GM12878 (cell line): ENCODE measurements at regions not wholly inside any gene's neighbourhood (a gene's known extent, or its start where the extent isn't known, plus 50 kb on each side); places are given as distances from the start of the nearest gene placed in this dataset.

Experiments used
- ATAC-seq: fragments of 200-7000 bp; cut with Tn5 transposase; 3 replicates; pipeline ENCODE4 v1.9.1; 2020; ENCODE audit warnings: mild to moderate bottlenecking, moderate library complexity
- BruUV-seq: library from RNA; stranded (reverse); fragments of 400-500 nt; replicated peaks from 2 replicates; lab custom pipeline; 2021; lab: Mats Ljungman, UMichigan
- CTCF ChIA-PET: fragments of 300-600 bp; sonication (Branson Sonifier 250); formaldehyde crosslinking; extraction: SDS; loops from one replicate; lab custom pipeline; 2021; ENCODE audit warnings: inconsistent platforms; lab: Yijun Ruan, JAX
- POLR2A ChIA-PET: fragments of 350-600 bp; formaldehyde crosslinking; extraction: SDS; loops from one replicate; lab custom pipeline; 2021; ENCODE audit warnings: inconsistent platforms; lab: Charles Lee
- RAD21 ChIA-PET: fragments of 300-600 bp; sonication (Branson Sonifier 250); formaldehyde crosslinking; loops from one replicate; lab custom pipeline; 2023; ENCODE audit warnings: antibody characterized with exemption; ENCODE audit not compliant: unreplicated experiment; lab: Charles Lee
- SMC1A ChIA-PET: fragments of 300-600 bp; sonication (Branson Sonifier 250); formaldehyde crosslinking; loops from one replicate; lab custom pipeline; 2023; ENCODE audit not compliant: unreplicated experiment, uncharacterized antibody; lab: Charles Lee
- DNase-seq: peaks from one replicate; pipeline ENCODE4 v3.0.0-alpha.2; 2011; ENCODE audit warnings: low read depth, low spot score
- FAIRE-seq: peaks from 3 replicates; lab custom pipeline; 2011; peaks lifted over from hg19 to GRCh38; lab: Jason Lieb, UNC
- H2AFZ ChIP-seq: 2 replicates; pipeline ENCODE4 v1.6.0; 2011; ENCODE audit warnings: low read depth, low read length, control low read depth; ENCODE audit not compliant: control insufficient read depth
- H3K27ac ChIP-seq: 2 replicates; pipeline ENCODE4 v1.5.1; 2011; ENCODE audit warnings: control low read depth; ENCODE audit not compliant: control insufficient read depth, insufficient read depth
- H3K27me3 ChIP-seq, 2 experiments: replicated peaks in 1 of 2; 2 replicates each; pipeline versions ENCODE4 v1.6.0 to v1.6.1; 2011; ENCODE audit warnings: low read length in 1 of 2; ENCODE audit not compliant: control insufficient read depth in 2 of 2, insufficient read depth in 2 of 2
- H3K36me3 ChIP-seq, 2 experiments: 2 replicates each; pipeline ENCODE4 v1.5.1; 2011; ENCODE audit warnings: low read length in 1 of 2; ENCODE audit not compliant: control insufficient read depth in 2 of 2, insufficient read depth in 2 of 2
- H3K4me1 ChIP-seq: 2 replicates; pipeline ENCODE4 v1.6.1; 2011; ENCODE audit warnings: mild to moderate bottlenecking, low read length, moderate library complexity, mixed read lengths; ENCODE audit not compliant: control insufficient read depth, insufficient read depth
- H3K4me2 ChIP-seq: 2 replicates; pipeline ENCODE4 v1.6.0; 2011; ENCODE audit warnings: control low read depth; ENCODE audit not compliant: control insufficient read depth, insufficient read depth
- H3K4me3 ChIP-seq: fragments of 200-600 bp; sonication (generic); 2 replicates; pipeline ENCODE4 v1.5.1; 2016
- H3K79me2 ChIP-seq: 2 replicates; pipeline ENCODE4 v1.6.0; 2011; ENCODE audit warnings: low read length; ENCODE audit not compliant: control insufficient read depth, insufficient read depth
- H3K9ac ChIP-seq: 2 replicates; pipeline ENCODE4 v1.8.0; 2011; ENCODE audit warnings: low read length, control low read depth, mixed read lengths; ENCODE audit not compliant: control insufficient read depth, insufficient read depth
- H3K9me3 ChIP-seq: replicated peaks from 3 replicates; pipeline ENCODE4 v1.5.1; 2011; ENCODE audit warnings: mild to moderate bottlenecking, low read length; ENCODE audit not compliant: control insufficient read depth, insufficient read depth
- H4K20me1 ChIP-seq: 2 replicates; pipeline ENCODE4 v1.6.0; 2011; ENCODE audit not compliant: control insufficient read depth, insufficient read depth
- ASH2L ChIP-seq: fragments of 300-600, 200-600 bp; sonication (generic); IDR thresholded peaks from 2 replicates; pipeline ENCODE4 v1.6.1; 2017; ENCODE audit warnings: low read depth, mild to moderate bottlenecking, borderline replicate concordance
- BMI1 ChIP-seq: fragments of 450-650 bp; IDR thresholded peaks from 2 replicates; pipeline ENCODE4 v1.6.1; 2016; ENCODE audit warnings: mild to moderate bottlenecking, moderate library complexity, borderline replicate concordance
- CTCF ChIP-seq, 3 experiments: IDR thresholded peaks in 2 of 3; conservative IDR thresholded peaks in 1 of 3; 2 replicates each; pipeline ENCODE4 v1.5.1; 2011; ENCODE audit warnings: low read depth in 3 of 3, low read length in 3 of 3, mild to moderate bottlenecking in 3 of 3, control low read depth in 2 of 3, moderate library complexity in 2 of 3, inconsistent platforms in 1 of 3, mixed read lengths in 1 of 3; ENCODE audit not compliant: control insufficient read depth in 2 of 3, insufficient read depth in 1 of 3; ENCODE audit errors: extremely low read depth in 1 of 3
- HDAC6 ChIP-seq: fragments of 200-600 bp; sonication (generic); IDR thresholded peaks from one replicate; pipeline ENCODE4 v1.8.0; 2017; ENCODE audit warnings: antibody characterized with exemption; ENCODE audit not compliant: unreplicated experiment
- SMARCA5 ChIP-seq: fragments of 450-650 bp; IDR thresholded peaks from 2 replicates; pipeline ENCODE4 v1.6.1; 2017; ENCODE audit warnings: mild to moderate bottlenecking
- TCF12 ChIP-seq: IDR thresholded peaks from 2 replicates; pipeline ENCODE4 v1.6.1; 2011; ENCODE audit warnings: low read depth, mild to moderate bottlenecking, low read length
- WRNIP1 ChIP-seq: IDR thresholded peaks from 2 replicates; pipeline ENCODE4 v1.6.1; 2011; ENCODE audit warnings: low read depth, low read length, improper control_type of control experiment, borderline replicate concordance
- ZNF24 ChIP-seq: fragments of 450-650 bp; IDR thresholded peaks from 2 replicates; pipeline ENCODE4 v1.6.1; 2017; ENCODE audit warnings: antibody characterized with exemption, mild to moderate bottlenecking
- ZNF274 ChIP-seq: IDR thresholded peaks from one replicate; pipeline ENCODE4 v1.8.0; 2011; ENCODE audit not compliant: insufficient read length, insufficient read depth
- WGBS: methylation state at CpG from one replicate; pipeline ENCODE4 v1.1.6; 2016; ENCODE audit warnings: low lambda C conversion rate; ENCODE audit not compliant: insufficient replicate concordance, insufficient coverage; ENCODE audit errors: missing lambda C conversion rate; 5-methylcytosine and 5-hydroxymethylcytosine counted together
- in situ Hi-C: fragments of 300-500 bp; cut with MboI; formaldehyde crosslinking; loops from 9 replicates; pipeline ENCODE4 v1.14.3; 2018; ENCODE audit warnings: mixed read lengths
- intact Hi-C: fragments of 100-400 bp; cut with micrococcal nuclease; formaldehyde crosslinking; loops from one replicate; pipeline ENCODE4 v1.14.2; 2022; ENCODE audit not compliant: unreplicated experiment

GRCh38 chr1:94754570-94754969 is 65.6 kb upstream of the SLC44A3 start:
- TF ChIP-seq WRNIP1 (no peak), ASH2L (no peak), SMARCA5 (no peak), ZNF24 (no peak), ZNF274 (no peak), BMI1 (no peak), CTCF (IDR thresholded peaks at IDR 0.05 in 2 of 3, conservative IDR thresholded peaks at IDR 0.05 in 1 of 3; ENCODE audit: control insufficient read depth in 2 of 3, extremely low read depth in 1 of 3, insufficient read depth in 1 of 3, low read depth in 3 of 3, low read length in 3 of 3) (no peak), HDAC6 (no peak), TCF12 (no peak)
- RAD21 ChIA-PET: no interaction called here
- FAIRE-seq (no peak), ATAC-seq (no peak), DNase-seq (no peak)
- intact Hi-C loops: no loop called here
- BruUV-seq: no TSS peak
- no peak overlapping the region for H3K4me3 ChIP-seq
- H3K36me3 ChIP-seq: no peaks in the 10 kb centered on the region
- no peaks in the 10 kb centered on the region for H4K20me1 ChIP-seq
- CTCF ChIA-PET: no interaction called here
- H3K27ac ChIP-seq: no peak overlapping the region
- POLR2A ChIA-PET: no interaction called here
- H3K27me3 ChIP-seq: no peaks in the 10 kb centered on the region
- 22% methylated on average over 4 of the region's 4 CpGs for WGBS
- H3K4me1 ChIP-seq: no peaks in the 10 kb centered on the region
- no peak overlapping the region for H3K4me2 ChIP-seq
- no peaks in the 10 kb centered on the region for H3K79me2 ChIP-seq
- H3K9me3 ChIP-seq: no peaks in the 10 kb centered on the region
- no peak overlapping the region for H3K9ac ChIP-seq
- in situ Hi-C loops: no loop called here
- SMC1A ChIA-PET: no interaction called here
- no peak overlapping the region for H2AFZ ChIP-seq
